Gastroesophageal sphincter (tissue), 4 donors: ENCODE measurements at regions not wholly inside any gene's neighbourhood (a gene's known extent, or its start where the extent isn't known, plus 50 kb on each side); places are given as distances from the start of the nearest gene placed in this dataset.

Experiments
- ATAC-seq: fragments of 150-250 bp; one replicate; pipeline ENCODE4 v1.9.1; 2016; ENCODE audit warnings: mild to moderate bottlenecking, moderate library complexity
- H3K27ac ChIP-seq, 4 donors: fragments of 200-600 bp; sonication (generic) in 3 of 4; 1 replicate in 3 of 4; 2 replicates in 1 of 4; pipeline ENCODE4 v1.5.1; 2016 to 2019
- H3K27me3 ChIP-seq: fragments of 200-600 bp; sonication (generic); one replicate; pipeline ENCODE4 v1.5.1; 2019
- H3K36me3 ChIP-seq, 2 donors: fragments of 200-600 bp; sonication (generic); one replicate each; pipeline ENCODE4 v1.5.1; 2019; ENCODE audit warnings: control low read depth in 1 of 2
- H3K4me1 ChIP-seq, 3 donors: fragments of 200-600 bp; sonication (generic); 1 replicate in 2 of 3; 2 replicates in 1 of 3; pipeline ENCODE4 v1.5.1; 2016 to 2019; ENCODE audit warnings: control low read depth in 2 of 3
- H3K4me3 ChIP-seq, 2 donors: fragments of 200-600 bp; sonication (generic); one replicate each; pipeline ENCODE4 v1.5.1; 2019; ENCODE audit warnings: mild to moderate bottlenecking in 1 of 2, moderate library complexity in 1 of 2
- H3K9me3 ChIP-seq, 3 donors: fragments of 200-600 bp; sonication (generic); one replicate each; pipeline ENCODE4 v1.5.1; 2017 to 2019; ENCODE audit warnings: control low read depth in 2 of 3
- EP300 ChIP-seq: sonication (generic); formaldehyde crosslinking; IDR thresholded peaks from one replicate; pipeline ENCODE4 v1.6.1; 2017; ENCODE audit warnings: antibody characterized with exemption, mild to moderate bottlenecking
- POLR2A ChIP-seq, 2 donors: fragments of 450-650 bp; IDR thresholded peaks; one replicate each; pipeline ENCODE4 v1.6.1; 2017; ENCODE audit warnings: antibody characterized with exemption in 2 of 2, mild to moderate bottlenecking in 2 of 2, moderate library complexity in 1 of 2
- POLR2AphosphoS5 ChIP-seq: sonication (generic); formaldehyde crosslinking; IDR thresholded peaks from one replicate; pipeline ENCODE4 v1.6.1; 2017; ENCODE audit warnings: antibody characterized with exemption
- WGBS, 2 donors: methylation state at CpG; one replicate each; pipeline ENCODE4 v1.1.5; 2018; ENCODE audit warnings: low coverage in 1 of 2; 5-methylcytosine and 5-hydroxymethylcytosine counted together
- TF ChIP-seq, protein P1 (sequence below), 4 experiments: fragments of 200-600 bp in 2 of 4; fragments of 450-650 bp in 2 of 4; sonication (generic) in 1 of 4; IDR thresholded peaks; one replicate each; pipeline ENCODE4 v1.5.1; 2017 to 2019; ENCODE audit warnings: antibody characterized with exemption in 4 of 4, mild to moderate bottlenecking in 2 of 4, moderate library complexity in 2 of 4

GRCh38 chr2:198950803-198951202 lies 506.9 kb downstream of the SATB2 start:
- H3K27ac ChIP-seq: no peak overlapping the region
- no peak for ATAC-seq
- TF ChIP-seq POLR2AphosphoS5 (no peak), EP300 (no peak), POLR2A (IDR thresholded peaks at IDR 0.05) (no peak)
- TF ChIP-seq, protein P1, sequence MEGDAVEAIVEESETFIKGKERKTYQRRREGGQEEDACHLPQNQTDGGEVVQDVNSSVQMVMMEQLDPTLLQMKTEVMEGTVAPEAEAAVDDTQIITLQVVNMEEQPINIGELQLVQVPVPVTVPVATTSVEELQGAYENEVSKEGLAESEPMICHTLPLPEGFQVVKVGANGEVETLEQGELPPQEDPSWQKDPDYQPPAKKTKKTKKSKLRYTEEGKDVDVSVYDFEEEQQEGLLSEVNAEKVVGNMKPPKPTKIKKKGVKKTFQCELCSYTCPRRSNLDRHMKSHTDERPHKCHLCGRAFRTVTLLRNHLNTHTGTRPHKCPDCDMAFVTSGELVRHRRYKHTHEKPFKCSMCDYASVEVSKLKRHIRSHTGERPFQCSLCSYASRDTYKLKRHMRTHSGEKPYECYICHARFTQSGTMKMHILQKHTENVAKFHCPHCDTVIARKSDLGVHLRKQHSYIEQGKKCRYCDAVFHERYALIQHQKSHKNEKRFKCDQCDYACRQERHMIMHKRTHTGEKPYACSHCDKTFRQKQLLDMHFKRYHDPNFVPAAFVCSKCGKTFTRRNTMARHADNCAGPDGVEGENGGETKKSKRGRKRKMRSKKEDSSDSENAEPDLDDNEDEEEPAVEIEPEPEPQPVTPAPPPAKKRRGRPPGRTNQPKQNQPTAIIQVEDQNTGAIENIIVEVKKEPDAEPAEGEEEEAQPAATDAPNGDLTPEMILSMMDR (IDR thresholded peaks at IDR 0.05): no peak

DNA sequence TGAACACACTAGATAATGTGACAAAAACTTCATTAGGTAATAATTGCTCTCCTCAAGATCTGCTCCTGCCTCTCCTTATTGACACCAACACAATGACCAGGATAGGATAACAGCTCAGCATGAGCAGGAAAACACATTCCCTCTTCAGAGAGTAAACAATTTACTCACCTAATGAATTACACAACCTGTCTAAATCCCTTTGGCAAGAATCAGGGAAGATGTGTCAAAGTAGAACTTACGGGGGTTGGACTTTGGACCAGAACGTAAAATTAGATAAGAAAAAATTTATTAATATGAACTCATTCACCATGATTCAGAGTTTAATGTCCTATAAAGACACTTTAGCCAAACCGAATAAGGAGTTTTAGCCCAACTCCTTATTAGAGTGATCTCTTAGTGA lies 512.2 kb downstream of the SATB2 start:
- ATAC-seq: no peak
- TF ChIP-seq POLR2A (IDR thresholded peaks at IDR 0.05) (no peak), EP300 (no peak), POLR2AphosphoS5 (no peak)
- TF ChIP-seq, protein P1 (IDR thresholded peaks at IDR 0.05): no peak
- no peaks in the 10 kb centered on the region for H3K36me3 ChIP-seq
- no peak overlapping the region for H3K27ac ChIP-seq
- WGBS, 2 donors: 67 to 84% methylated on average over 3 of the region's 3 CpGs
- no peaks in the 10 kb centered on the region for H3K4me1 ChIP-seq
- H3K9me3 ChIP-seq: no peaks in the 10 kb centered on the region
- H3K4me3 ChIP-seq: no peak overlapping the region
- H3K27me3 ChIP-seq: no peaks in the 10 kb centered on the region

More at GRCh38 chr2:198950803-198951202, 506.9 kb downstream of the SATB2 start:
- no peaks in the 10 kb centered on the region for H3K36me3 ChIP-seq
- H3K9me3 ChIP-seq: no peaks in the 10 kb centered on the region
- H3K4me1 ChIP-seq: no peaks in the 10 kb centered on the region
- no peak overlapping the region for H3K4me3 ChIP-seq
- no peaks in the 10 kb centered on the region for H3K27me3 ChIP-seq

DNA sequence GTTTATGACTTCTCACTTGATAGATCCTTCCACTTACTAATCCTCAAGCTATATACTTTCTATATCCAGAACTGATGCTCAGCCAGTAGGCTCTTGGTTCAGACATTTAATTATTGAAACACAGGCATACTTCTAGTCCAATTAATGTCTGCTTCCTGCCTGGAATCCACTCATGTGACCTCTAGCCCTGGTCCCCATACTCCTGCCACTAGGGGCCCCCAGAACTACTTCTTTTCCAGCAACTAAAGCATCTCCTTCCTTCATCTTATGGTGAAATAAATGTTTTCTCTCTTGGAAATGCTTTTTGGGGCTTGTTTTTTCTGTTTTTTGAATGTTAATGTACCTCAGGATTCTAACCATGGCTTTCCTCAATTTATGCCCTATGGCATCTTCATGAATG lies 527.6 kb downstream of the SATB2 start:
- H3K27me3 ChIP-seq: no peaks in the 10 kb centered on the region
- no peaks in the 10 kb centered on the region for H3K36me3 ChIP-seq
- H3K4me3 ChIP-seq: no peak overlapping the region
- ATAC-seq: no peak
- peaks cover 0 to 9% (median 0%) of the 10 kb centered on the region in 3 donors for H3K9me3 ChIP-seq
- TF ChIP-seq, protein P1 (IDR thresholded peaks at IDR 0.05): no peak
- TF ChIP-seq POLR2AphosphoS5: no peak
- no peak for TF ChIP-seq POLR2A (IDR thresholded peaks at IDR 0.05)
- no peak for TF ChIP-seq EP300
- H3K4me1 ChIP-seq: no peaks in the 10 kb centered on the region
- no peak overlapping the region for H3K27ac ChIP-seq

GRCh38 chr2:198928026-198928425 lies 529.7 kb downstream of the SATB2 start:
- H3K4me3 ChIP-seq: no peak overlapping the region
- no peaks in the 10 kb centered on the region for H3K4me1 ChIP-seq
- H3K27ac ChIP-seq: no peak overlapping the region
- WGBS, 2 donors: 53 to 63% methylated on average over 3 of the region's 3 CpGs
- no peaks in the 10 kb centered on the region for H3K36me3 ChIP-seq
- no peak for TF ChIP-seq EP300
- no peak for TF ChIP-seq POLR2A (IDR thresholded peaks at IDR 0.05)
- TF ChIP-seq POLR2AphosphoS5: no peak
- TF ChIP-seq, protein P1 (IDR thresholded peaks at IDR 0.05): no peak
- H3K9me3 ChIP-seq: peaks cover 0 to 9% (median 0%) of the 10 kb centered on the region in 3 donors
- no peak for ATAC-seq
- no peaks in the 10 kb centered on the region for H3K27me3 ChIP-seq

- Histone ChIP-seq H3K36me3 (no peaks in the 10 kb centered on the region), H3K9me3 (no peaks in the 10 kb centered on the region), H3K27ac (no peak overlapping the region), H3K4me1 (no peaks in the 10 kb centered on the region), H3K4me3 (no peak overlapping the region), H3K27me3 (no peaks in the 10 kb centered on the region)
- no peak for TF ChIP-seq EP300
- no peak for TF ChIP-seq POLR2A (IDR thresholded peaks at IDR 0.05)
- TF ChIP-seq, protein P1 (IDR thresholded peaks at IDR 0.05): no peak
- TF ChIP-seq POLR2AphosphoS5: no peak
- ATAC-seq: no peak
- WGBS, 2 donors: 83 to 96% methylated on average over 3 of the region's 3 CpGs
These were observed 539.6 kb downstream of the SATB2 start for GRCh38 chr2:198917926-198918720.
